Adrenal gland (tissue), 5 donors: ENCODE measurements at regions not wholly inside any gene's neighbourhood (a gene's known extent, or its start where the extent isn't known, plus 50 kb on each side); places are given as distances from the start of the nearest gene placed in this dataset.

Experiments
- POLR2A ChIP-seq, 2 donors: fragments of 450-650 bp; IDR thresholded peaks; one replicate each; pipeline ENCODE4 v1.6.1; 2017; ENCODE audit warnings: antibody characterized with exemption in 2 of 2, mild to moderate bottlenecking in 2 of 2, moderate library complexity in 1 of 2
- TF ChIP-seq, protein P1 (sequence below), 6 experiments: fragments of 450-650 bp in 4 of 6; fragments of 200-600 bp in 2 of 6; sonication (generic) in 1 of 6; IDR thresholded peaks; 1 replicate in 5 of 6; 2 replicates in 1 of 6; pipeline versions ENCODE4 v1.5.1 to v1.8.0; 2016 to 2021; ENCODE audit warnings: antibody characterized with exemption in 6 of 6, mild to moderate bottlenecking in 2 of 6, moderate library complexity in 1 of 6
- donor health status: DM: no; HTN: no; CAD: no.

DNA sequence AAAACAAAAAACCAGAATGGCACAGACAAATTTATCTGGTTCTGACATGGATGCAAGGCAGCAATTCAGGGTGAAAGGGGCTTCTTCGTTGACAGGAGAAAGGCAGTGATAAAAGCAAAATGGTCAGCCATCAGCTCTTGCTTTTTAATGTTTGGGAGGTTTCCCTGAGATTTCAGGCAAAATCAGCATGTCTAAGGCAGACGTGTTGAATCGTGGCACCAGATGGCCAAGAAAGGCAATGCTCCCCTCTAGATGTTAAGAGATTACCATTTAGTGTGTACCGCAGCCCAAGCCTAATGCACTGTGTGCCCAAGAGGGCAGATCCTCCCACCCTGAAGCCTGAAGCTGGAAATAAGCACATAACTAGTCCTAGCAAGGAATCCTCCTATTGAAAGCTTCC, 88.8 kb upstream of the GALNT18 start:
- TF ChIP-seq, protein P1, sequence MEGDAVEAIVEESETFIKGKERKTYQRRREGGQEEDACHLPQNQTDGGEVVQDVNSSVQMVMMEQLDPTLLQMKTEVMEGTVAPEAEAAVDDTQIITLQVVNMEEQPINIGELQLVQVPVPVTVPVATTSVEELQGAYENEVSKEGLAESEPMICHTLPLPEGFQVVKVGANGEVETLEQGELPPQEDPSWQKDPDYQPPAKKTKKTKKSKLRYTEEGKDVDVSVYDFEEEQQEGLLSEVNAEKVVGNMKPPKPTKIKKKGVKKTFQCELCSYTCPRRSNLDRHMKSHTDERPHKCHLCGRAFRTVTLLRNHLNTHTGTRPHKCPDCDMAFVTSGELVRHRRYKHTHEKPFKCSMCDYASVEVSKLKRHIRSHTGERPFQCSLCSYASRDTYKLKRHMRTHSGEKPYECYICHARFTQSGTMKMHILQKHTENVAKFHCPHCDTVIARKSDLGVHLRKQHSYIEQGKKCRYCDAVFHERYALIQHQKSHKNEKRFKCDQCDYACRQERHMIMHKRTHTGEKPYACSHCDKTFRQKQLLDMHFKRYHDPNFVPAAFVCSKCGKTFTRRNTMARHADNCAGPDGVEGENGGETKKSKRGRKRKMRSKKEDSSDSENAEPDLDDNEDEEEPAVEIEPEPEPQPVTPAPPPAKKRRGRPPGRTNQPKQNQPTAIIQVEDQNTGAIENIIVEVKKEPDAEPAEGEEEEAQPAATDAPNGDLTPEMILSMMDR (IDR thresholded peaks at IDR 0.05), result no peak
- TF ChIP-seq POLR2A (IDR thresholded peaks at IDR 0.05), result no peak
